GM18868 (cell line): ENCODE measurements at regions not wholly inside any gene's neighbourhood (a gene's known extent, or its start where the extent isn't known, plus 50 kb on each side); places are given as distances from the start of the nearest gene placed in this dataset.
A peak's percentile ranks its signal among the peaks of the same experiment; 100 is the strongest.

Experiments
- ATAC-seq: cut with Tn5 transposase; IDR thresholded peaks from one replicate; pipeline ENCODE4 v1.9.1; 2021; ENCODE audit warnings: mild to moderate bottlenecking, moderate library complexity; ENCODE audit not compliant: unreplicated experiment

GRCh38 chr12:93011100-93011499, 82.0 kb upstream of the EEA1 start:
- ATAC-seq = no peak

DNA sequence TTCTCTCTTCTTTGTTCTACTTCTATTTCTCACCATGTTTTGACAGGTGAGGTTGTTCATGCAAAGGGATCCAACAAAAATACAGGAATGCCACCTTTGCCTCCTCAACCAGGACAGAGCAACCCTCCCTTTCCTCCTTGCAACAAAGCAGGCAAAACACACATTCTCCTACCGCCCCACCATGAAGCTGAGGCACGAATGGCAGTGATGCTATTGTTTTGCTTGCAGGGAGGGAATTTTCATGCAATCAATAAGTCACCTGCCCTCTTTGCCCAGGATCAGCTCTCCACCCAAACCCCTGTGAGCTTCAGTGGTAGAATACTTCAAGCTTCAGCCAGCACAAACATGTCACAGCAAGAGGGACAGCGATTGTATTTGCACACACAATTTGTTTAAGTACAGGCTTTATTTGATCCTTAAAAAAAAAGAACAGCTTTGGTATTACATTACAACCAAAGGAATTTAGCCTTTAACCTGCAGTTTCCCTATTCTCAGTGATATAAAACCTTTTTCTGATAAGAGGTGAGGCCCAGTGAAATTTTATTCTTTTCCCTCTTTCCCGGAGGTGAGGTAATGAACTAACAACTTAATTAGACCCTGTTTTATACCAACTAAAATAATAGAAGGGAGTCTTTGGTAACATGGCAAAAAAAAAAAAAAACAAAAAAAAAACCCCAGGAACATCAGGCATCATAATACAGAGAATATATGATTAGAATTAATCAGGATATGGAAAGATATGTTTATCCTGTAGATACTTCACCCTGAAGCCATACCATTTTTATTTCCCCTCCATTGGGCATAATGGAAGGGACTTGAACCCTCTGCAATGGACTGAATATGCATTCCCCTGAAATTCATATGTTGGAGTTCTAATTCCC, 87.0 kb upstream of the EEA1 start:
- no peak for ATAC-seq

GRCh38 chr12:93016752-93017350, 87.8 kb upstream of the EEA1 start:
- ATAC-seq = no peak

DNA sequence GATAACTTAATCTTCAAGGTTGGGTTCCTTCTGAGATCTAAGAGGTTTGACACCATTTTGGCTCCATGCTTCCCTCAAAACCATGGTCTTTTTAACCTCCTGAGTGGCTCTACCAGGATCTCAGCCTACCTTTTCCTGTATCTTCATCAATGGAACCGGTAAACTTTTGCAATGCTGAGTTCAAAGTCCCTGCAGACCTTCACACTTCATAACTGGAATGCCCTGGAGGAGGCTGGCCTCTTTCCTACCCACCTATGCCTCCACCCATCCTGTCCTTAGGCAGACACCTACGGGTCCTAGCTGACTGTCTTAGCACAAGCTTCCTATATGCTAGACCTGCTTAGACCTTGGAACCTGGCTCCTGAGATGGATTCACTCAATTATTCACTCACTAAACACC, 89.5 kb upstream of the EEA1 start:
- ATAC-seq = no peak

- no peak for ATAC-seq
Measured at GRCh38 chr12:93019212-93019927, 90.3 kb upstream of the EEA1 start.

DNA sequence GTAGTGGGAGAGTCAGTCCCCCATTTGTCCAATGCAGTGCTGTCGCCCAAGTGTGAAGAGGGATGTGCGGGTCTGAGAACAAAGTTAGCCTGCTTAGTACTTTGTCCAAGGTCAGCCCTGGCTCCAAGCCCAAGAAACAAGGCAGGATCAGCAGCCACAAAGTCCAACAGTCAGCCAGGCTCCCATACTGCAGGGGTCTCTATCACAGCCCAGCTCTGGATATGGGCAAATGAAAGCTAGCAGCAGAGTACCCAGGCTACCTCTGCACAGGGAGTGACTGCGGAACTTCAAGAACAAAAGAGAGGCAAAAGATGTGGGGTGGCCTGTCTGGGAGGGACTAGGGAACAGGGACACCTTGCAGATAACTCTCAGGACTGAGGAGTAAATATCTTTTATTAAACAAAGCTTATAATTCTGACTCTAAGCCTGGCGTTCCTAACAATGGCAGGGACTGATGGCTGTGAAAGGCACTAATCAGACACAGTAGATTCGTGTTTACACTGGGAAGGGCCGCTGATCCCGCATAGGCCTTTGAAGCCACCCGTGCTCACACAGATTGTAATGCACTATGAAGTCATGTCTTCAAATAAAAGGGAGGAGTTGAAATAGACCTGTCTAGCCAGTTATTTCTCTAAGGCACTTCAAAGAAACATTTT, 91.0 kb upstream of the EEA1 start:
- ATAC-seq = no peak

DNA sequence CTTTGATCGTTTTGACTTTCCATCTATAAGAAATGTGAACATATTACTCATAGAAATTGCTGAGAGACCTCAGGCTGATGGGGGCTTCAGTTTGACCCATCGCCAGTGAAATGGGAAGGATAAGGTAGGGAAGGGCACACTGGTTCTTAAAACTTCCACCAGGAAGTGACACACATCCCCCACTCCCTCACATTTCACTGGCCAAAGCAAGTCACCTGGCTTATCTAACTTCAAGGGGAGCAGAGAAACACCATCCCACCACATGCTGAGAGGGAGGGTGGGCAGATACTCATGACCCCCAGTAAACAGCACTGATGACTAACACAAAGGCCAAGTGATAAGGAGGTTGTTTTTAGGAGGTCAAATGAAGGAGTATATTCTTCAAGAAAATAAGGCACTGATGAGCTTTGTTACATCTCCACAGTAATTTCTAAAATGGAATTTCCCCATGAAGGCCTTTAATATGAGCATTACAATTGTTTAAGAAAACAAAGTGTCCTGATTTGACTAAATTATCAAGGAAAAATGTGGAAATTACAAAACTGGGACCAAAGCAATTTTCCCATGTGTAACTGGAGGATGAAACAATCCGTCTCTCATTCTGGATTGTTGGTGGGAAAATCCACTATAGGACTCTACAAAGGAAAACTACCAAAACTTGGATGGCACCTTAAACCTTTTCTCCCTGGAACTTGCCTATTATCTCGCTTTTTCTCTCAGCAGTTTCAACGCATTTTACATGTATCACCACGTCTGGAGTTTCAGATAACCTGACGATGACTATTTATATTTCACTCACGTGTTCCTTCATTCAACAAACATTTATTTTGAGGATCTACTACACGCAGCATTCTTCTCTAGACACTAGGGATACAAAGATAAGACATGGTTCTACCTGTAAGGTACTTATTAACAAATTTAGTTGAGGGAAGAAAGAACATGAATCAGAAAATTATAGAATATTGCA, 91.8 kb upstream of the EEA1 start:
- no peak for ATAC-seq

GRCh38 chr12:93022603-93023340, 93.7 kb upstream of the EEA1 start:
- no peak for ATAC-seq

DNA sequence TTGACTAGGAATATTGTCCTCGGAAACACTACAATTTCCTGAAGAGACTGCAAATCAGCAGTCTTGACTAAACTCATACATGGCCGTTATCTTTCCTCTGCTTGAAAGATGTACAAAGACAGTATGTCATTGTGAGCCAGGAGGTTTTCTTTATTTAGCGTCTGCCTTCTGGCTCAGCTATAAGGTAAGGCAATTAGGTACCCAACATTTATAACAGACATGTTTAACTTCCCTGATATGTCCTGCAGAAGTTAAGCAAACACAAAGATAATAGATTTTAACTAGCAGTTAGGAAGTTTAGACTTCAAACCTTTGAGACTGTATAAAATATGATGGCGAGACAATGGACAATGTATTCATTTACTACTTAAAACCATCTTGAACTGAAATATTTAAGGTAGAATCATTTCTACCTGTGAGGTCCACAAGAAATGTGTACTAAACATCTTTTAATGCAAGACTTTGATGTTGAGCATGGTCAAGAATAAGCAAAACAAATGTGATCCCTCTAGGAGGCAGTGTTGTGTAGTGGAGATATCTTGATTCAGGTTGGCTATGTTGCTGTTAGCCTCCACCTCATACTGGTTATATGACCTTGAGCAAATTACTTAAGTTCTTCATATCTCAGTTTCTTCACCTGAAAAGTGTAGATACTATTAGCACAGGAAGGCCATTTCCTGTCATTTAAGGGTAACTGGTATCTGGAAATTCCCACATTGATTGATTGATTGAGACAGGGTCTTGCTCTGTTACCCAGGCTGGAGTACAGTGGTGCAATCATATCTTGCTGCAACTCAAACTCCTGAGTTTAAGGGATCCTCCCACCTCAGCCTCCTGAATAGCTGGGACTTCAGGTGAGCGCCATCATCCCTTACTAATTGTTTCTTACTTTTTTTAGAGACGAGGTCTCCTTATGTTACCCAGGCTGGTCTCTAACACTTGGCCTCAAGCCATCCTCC, 96.3 kb upstream of the EEA1 start:
- peak; percentile 67 for ATAC-seq

DNA sequence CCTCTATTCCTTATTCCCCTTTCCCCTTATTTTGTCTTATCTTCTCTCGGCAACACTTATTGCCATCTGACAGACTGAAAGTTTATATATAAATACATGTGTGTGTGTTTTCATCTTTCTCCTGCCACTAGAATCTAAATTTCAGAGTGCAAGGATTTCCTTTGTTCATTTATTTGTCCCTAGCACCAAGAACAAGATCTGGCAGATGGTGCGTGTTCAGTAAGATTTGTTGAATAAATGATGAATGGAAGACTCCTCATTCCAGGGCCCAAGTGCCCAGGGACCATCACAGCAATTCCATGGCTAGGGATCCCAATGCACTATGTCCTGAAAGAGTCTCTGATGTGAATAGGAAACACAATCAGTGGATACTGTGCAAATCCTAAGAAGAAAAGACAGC, 97.9 kb upstream of the EEA1 start:
- ATAC-seq = no peak

DNA sequence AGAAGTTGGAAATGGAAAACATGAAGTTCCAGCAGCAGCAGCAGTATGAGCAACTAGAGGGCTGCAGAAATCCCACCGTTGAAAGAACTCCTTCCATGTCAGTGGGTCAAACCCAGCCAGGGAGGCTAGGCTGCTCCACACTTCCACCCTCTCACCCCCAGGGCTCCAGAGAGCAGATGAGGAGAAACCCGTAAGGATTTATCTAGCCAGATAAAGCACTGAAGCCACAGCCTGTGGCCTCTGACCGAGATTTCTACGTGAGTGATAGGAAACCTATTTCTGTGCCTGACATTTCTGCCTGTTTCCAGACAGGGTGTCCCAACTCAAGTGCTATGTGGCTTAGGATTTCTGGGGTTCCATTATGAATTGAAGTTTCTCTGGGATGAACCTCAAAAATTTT, 100.0 kb upstream of the EEA1 start:
- ATAC-seq = no peak

DNA sequence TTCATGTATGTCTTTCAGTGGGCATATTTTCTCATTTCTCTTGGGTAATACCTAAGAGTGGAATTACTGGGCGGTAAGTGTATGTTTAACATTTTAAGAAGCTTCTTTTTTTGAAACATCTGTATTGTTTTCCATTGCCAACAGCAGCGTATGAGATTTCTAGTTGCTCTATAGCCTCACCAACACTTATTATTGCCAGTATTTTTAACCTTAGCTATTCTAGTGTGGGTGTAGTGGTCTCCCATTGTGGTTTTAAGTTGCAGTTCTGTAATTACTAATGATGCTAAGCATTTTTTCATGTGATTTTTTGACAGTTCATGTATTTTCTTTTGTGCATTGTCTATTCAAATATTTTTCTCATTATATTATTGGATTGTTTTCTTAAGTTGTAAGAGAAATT, 101.9 kb upstream of the EEA1 start:
- no peak for ATAC-seq

- ATAC-seq = no peak
Measured at GRCh38 chr12:93032758-93033157, 103.7 kb upstream of the EEA1 start.

DNA sequence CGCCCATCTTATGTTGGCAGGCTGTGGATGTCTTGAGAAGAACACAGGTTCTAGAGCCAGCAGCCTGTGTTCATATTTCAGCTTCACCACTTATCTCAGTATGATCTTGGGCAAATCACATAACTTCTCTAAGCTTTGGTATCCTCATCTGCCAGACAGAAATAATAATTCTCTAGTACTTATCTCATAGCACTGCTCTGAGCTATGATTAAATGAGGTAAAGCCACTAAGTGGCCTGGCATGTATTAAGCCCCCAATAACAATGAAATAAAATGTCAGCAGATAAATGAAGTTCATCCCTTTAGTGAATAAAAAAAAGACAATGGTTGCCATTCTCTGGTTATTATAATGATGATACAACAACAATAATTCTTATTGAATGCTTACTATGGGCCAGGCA, 104.9 kb upstream of the EEA1 start:
- ATAC-seq = no peak

- ATAC-seq = no peak
Measured at GRCh38 chr12:93039062-93039461, 110.0 kb upstream of the EEA1 start.

DNA sequence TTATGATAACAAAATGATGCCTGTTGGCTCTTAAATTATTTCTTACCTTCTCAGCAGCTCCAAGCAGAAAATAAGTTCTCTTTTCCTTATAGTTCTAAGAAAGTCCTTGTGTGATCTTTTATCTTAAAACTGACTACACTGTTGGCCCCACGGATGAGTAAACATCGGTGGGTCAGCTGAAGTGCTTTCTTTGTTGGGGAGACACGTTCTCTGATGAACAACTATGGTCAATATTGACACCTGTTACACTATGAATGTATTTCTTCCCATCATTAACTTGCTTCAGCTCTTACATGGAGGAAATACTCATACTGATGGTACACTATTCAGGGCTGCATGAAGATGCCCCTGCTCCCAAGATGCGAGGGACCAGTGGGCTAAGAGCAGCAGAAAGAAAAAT, 110.8 kb upstream of the EEA1 start:
- no peak for ATAC-seq

DNA sequence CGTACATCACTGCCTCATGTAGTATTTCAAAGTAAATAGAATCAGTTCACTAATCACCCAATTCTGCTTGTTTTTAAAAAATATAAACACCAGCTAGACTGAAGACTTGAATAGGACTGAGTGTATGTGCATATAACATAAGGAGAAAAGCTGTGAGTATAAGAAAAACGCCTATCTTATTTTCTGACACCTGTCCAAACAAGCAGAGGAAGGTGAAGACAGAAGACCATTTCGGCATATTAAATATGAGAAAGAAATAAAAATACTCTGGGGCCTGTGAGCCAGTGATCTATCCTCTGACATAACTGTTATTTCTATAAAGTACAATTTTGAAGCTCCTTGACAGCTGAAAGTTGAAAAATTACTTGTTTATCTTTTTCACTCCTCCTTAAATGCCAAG, 111.3 kb upstream of the EEA1 start:
- ATAC-seq = no peak

- ATAC-seq = no peak
Measured at GRCh38 chr12:93041416-93041815, 112.3 kb upstream of the EEA1 start.
